Middle frontal gyrus (tissue), 1 donor: ENCODE measurements at regions not wholly inside any gene's neighbourhood (a gene's known extent, or its start where the extent isn't known, plus 50 kb on each side); places are given as distances from the start of the nearest gene placed in this dataset.

ENCODE experiments used
- DNase-seq: peaks from one replicate; pipeline ENCODE4 v3.0.0-alpha.2; 2015; ENCODE audit warnings: low spot score; ENCODE audit errors: extremely low spot score

GRCh38 chr7:16978358-16979244 lies 96.8 kb upstream of the AGR3 start:
- DNase-seq, result no peak

- DNase-seq, result no peak
Observed at GRCh38 chr7:16980539-16980938, 98.8 kb upstream of the AGR3 start.

- DNase-seq, result no peak
Observed at GRCh38 chr7:16982640-16983350, 101.0 kb upstream of the AGR3 start.

- no peak for DNase-seq
Observed at GRCh38 chr7:16984375-16984774, 102.6 kb upstream of the AGR3 start.

GRCh38 chr7:16985621-16986020 lies 103.8 kb upstream of the AGR3 start:
- DNase-seq, result no peak

GRCh38 chr7:16986755-16987154 lies 105.0 kb upstream of the AGR3 start:
- DNase-seq, result no peak

- DNase-seq, result peak; percentile 49
Observed at GRCh38 chr7:16989811-16990413, 108.1 kb upstream of the AGR3 start.

- DNase-seq, result no peak
Observed at GRCh38 chr7:16991551-16991950, 109.8 kb upstream of the AGR3 start.

- no peak for DNase-seq
Observed at GRCh38 chr7:16993543-16993942, 111.8 kb upstream of the AGR3 start.

GRCh38 chr7:16998481-16999051 lies 116.8 kb upstream of the AGR3 start:
- no peak for DNase-seq

- no peak for DNase-seq
Observed at GRCh38 chr7:16999541-17000267, 117.9 kb upstream of the AGR3 start.

GRCh38 chr7:17005271-17005670 lies 123.5 kb upstream of the AGR3 start:
- no peak for DNase-seq

- DNase-seq, result no peak
Observed at GRCh38 chr7:17007841-17008240, 126.1 kb upstream of the AGR3 start.

GRCh38 chr7:17009007-17009719 lies 127.4 kb upstream of the AGR3 start:
- no peak for DNase-seq

GRCh38 chr7:17009933-17010332 lies 128.2 kb upstream of the AGR3 start:
- no peak for DNase-seq

- DNase-seq, result no peak
Observed at GRCh38 chr7:17010637-17011300, 129.0 kb upstream of the AGR3 start.

GRCh38 chr7:17013204-17013603 lies 131.4 kb upstream of the AGR3 start:
- no peak for DNase-seq

- DNase-seq, result no peak
Observed at GRCh38 chr7:17014686-17015085, 132.9 kb upstream of the AGR3 start.

- DNase-seq, result no peak
Observed at GRCh38 chr7:17015598-17016031, 133.8 kb upstream of the AGR3 start.

- no peak for DNase-seq
Observed at GRCh38 chr7:17016402-17017010, 134.7 kb upstream of the AGR3 start.
